Astrocyte (in vitro differentiated cells and primary cell): ENCODE measurements at regions not wholly inside any gene's neighbourhood (a gene's known extent, or its start where the extent isn't known, plus 50 kb on each side); places are given as distances from the start of the nearest gene placed in this dataset.

ENCODE experiments used
- EZH2 ChIP-seq: IDR thresholded peaks from 2 replicates; pipeline ENCODE4 v1.6.1; 2012; ENCODE audit warnings: mild to moderate bottlenecking, low read length, inconsistent platforms; ENCODE audit not compliant: insufficient read depth
- TF ChIP-seq, protein P1 (sequence below): IDR thresholded peaks from 2 replicates; pipeline ENCODE4 v1.5.1; 2011; ENCODE audit warnings: low read depth, mild to moderate bottlenecking, inconsistent platforms, low read length, moderate library complexity; ENCODE audit not compliant: insufficient read depth

DNA sequence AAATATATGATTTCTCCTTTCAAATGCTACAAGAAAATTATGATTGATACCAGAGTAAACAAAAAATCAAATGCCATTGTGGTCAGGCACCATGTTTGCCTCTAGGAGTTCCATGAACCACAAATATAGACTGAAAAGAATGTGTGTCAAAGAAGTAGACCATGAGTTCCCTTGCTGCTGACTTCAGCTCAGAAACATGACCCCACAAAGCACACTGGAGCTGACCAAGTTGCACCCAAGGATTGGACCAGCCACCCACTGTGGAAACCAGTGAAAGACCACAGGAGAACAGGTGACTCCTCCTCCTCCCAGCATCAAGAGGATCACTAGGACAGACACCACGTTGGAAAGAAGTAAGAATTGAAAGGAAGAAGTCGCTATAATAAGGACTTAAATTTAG is 90.8 kb upstream of the TENT5A start:
- TF ChIP-seq, protein P1, sequence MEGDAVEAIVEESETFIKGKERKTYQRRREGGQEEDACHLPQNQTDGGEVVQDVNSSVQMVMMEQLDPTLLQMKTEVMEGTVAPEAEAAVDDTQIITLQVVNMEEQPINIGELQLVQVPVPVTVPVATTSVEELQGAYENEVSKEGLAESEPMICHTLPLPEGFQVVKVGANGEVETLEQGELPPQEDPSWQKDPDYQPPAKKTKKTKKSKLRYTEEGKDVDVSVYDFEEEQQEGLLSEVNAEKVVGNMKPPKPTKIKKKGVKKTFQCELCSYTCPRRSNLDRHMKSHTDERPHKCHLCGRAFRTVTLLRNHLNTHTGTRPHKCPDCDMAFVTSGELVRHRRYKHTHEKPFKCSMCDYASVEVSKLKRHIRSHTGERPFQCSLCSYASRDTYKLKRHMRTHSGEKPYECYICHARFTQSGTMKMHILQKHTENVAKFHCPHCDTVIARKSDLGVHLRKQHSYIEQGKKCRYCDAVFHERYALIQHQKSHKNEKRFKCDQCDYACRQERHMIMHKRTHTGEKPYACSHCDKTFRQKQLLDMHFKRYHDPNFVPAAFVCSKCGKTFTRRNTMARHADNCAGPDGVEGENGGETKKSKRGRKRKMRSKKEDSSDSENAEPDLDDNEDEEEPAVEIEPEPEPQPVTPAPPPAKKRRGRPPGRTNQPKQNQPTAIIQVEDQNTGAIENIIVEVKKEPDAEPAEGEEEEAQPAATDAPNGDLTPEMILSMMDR: no peak
- TF ChIP-seq EZH2: no peak
